NCI-H1417 (cell line): ENCODE measurements at regions not wholly inside any gene's neighbourhood (a gene's known extent, or its start where the extent isn't known, plus 50 kb on each side); places are given as distances from the start of the nearest gene placed in this dataset.

ENCODE experiments used
- DNase-seq, 3 experiments: peaks; one replicate each; lab custom pipeline; 2025; lab: John Stamatoyannopoulos, UW

DNA sequence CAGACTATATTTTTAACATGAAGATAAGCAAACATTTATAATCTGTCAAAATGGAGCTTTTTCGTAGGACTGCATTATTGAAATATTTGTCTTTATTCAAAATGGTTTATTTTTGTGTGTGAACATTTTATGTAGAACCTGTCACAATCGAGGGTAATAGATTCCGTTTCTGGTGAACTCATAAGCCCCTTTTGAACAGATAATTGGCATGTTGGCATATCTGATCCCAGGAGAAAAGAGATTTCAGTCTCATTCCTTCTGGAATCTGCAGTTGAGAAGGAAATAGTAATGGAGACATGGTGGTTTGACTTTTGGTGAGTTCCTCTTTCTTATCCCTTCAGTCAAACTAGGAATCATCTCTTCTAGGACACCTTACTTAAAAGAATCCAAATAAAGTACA, 427.9 kb upstream of the B3GALT2 start:
- no peak for DNase-seq

DNA sequence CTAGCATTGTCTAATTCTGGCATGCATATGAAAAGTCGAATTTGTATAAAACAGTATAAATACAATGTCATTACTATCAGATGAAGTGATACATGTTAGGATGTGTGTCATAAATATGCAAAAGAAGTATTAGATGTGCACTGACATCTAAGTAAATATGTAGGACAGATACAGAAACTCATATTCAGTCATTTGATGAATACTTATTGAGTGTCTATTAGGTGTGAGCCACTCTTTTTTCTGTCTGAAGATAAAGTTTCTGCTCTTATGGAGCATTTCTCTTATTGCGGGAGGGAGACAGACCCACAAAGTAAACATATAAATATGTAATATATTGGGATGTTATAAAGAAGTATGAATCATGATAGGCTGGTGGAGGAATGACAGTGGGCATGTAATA, 426.6 kb upstream of the B3GALT2 start:
- no peak for DNase-seq

DNA sequence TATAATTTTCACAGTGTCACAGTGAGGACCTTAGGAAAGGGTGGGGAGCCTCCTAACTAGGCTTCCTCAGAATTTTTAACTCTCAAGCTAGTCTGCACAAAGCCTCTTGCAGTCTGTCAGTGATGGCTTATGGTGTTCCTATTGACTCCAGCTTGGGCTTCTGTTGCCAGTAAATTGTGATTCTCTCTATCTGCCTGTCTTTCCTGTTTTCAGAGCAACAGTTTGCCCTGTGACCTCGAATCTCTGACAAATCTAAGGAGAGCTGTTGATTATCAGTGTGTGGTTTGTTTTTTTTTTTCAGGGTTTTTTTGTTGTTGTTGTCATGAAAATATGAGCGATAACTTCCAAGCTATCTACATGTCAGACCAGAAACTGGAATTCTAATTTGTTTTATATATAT, 423.2 kb upstream of the B3GALT2 start:
- no peak for DNase-seq

DNA sequence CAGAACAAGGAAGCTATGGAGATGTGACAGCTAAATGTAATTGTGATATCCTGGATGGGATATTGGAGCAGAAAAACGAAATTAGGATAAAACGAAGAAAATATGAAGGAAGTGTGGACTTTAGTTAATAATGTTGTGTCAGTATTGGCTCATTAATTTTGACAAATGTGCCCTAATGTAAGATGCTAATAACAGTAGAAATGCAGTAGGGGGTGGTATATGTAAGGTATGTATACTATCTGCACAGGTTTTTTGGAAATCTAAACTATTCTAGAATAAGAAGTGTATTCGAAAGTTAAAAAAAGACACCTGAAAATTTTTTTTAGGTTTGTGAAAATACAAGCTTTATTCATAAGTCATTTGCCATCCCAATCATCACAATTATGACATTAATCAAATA, 421.4 kb upstream of the B3GALT2 start:
- no peak for DNase-seq

DNA sequence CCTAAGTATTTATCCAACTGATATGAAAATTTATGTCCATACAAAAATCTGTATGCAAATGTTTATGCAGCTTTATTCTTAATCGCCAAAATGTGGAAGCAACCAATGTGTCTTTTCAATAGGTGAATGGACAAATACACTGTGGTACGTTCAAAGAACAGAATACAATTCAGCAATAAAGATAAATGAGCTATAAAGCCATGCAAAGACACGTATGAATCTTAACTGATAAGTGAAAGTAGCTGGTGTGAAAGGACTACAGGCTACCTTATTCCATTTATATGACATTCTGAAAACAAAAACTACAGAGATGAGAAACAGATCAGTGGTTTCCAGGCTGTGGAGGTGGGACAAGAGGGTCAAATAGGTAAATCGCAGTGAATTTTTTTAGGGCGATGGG, 419.6 kb upstream of the B3GALT2 start:
- DNase-seq = no peak

DNA sequence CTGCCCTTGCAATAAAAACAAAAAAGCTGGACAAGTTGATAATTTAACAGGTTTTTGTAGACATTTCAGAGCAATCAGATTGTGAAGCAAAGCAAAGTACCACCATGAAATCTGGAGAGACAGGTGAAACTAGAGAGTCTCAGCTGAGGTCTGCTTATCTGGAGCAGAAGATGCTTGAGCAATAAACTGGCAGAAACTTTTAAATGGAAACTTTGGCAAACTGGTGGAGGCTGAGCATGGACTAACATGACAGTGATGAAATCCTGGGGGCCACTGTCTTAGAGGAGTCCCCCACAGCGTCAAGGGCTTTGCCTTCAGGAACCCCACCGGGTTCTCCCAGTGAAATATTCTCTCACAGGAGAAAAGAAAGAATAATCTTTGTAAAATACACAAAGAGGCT, 416.3 kb upstream of the B3GALT2 start:
- no peak for DNase-seq

DNA sequence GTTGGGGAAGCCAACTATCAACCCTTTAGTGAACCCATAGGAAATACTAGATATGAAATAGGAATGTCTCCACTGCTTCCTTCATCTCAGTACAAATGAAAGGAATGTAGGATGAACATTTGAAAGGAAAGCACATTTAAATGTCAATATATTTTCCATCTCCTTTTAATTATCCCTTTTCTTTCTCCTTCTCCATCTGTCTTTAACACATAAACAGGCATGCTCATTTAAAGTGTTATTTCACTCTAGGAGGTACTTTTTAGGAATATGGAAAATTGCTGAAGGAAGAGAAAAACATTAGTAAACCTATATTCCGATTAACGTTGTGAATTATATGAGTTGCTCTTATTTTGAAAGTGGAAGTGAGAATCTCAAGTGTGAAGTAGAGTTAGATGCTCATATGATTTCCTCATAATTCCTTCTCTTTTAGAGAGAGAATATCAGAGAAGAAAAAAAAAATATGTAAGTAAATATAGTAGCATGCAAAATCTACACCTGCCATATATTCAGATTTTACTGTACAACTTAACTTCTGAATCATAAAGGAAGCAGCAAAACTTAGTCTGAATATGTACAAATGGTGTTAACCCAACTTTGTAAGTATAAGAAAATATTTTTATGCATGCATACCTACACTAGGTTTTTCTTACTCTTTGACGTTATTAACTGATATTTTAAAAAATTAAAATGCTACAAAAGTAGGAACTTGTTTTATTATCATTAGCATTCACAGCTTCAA, 406.9 kb upstream of the B3GALT2 start:
- DNase-seq = no peak

DNA sequence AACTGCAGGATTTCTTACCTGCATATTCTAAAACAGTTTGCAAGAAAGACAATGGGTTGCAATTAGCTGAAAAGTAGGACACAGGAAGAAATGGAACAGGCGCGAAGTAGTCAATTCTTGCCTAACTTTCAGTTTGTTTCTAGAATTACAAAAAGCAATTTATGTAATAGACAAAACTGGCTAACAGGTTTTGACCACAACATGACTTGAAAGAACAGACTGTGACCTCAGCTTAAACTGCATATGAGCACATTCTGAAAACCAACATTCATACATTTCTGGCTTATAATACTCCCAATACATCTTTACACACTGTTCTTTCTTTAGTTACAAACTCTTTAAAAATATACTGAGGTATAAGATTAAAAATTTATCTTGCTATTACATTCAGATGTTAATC, 405.9 kb upstream of the B3GALT2 start:
- DNase-seq = no peak

DNA sequence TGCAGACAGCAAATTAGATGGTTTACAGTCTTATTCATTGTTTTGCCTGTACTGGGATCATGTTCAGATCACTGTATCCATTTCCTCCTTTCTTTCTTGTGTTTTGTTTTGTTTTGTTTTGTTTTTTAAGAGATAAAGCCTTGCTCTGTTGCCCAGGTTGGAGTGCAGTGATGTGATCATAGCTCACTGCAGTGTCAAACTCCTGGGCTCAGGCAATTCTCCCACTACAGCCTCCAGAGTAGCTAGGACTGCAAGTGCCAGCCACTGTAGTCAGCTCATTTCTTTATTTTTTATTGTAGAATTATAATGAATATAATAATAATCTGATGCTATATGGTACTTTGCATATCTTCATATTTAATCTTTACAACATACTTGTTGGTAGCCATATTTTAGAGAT, 403.7 kb upstream of the B3GALT2 start:
- DNase-seq = no peak

DNA sequence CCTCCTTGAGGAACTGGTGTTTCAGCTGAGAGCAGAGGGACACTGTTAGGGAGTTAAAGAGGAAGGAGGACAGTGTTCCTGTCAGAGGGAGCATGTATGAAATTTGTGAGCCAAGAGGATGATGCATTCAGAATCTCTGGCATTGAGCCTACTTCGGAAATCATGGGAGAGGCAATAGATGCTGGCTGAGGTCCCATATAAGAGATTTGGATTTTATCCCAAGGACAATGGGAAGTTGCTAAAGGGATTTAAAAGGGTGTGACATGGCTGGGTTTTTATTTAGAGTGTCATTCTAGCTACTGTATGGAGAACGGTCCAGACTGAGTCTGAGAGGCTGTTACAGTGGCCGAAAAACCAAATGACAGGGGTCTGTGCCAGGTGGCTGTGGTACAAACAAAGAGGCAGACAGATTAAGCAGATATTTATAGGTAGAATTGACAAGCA, 403.2 kb upstream of the B3GALT2 start:
- no peak for DNase-seq

DNA sequence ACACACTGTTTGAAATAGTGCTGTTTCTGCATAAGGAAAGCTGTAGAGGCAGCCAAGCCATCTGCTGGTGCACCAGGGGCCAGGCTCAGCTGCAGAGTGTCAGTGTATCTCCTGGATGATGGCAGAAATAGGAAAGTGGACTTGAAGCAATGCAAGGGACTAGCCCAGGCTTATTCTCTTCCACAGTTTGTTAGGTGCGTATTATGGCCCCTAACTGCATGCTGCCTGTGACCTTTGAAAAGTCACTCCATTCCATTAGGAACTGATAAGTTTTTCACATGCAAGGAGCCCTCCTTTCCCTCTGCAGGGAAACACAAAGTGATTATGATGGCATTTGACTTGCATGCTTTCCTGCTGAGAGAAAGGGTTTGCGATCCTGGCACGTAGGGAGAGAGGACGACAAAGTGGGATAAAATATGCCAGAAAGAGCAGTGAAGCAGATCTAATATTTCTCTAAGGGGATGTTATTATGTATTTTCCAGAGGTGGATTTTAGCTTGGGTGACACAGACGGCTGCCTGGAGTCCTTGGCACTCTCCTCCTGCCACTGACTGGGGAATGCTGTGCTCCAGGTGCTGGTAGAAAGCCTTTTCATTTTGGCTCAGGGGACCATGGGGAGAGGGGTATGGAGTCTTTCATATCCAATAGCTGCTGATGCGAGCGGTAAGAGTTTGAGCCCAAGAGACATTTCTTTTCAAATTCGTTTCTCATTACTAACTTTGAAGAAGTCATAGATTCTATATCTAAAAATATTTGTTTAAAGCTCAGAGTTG, 402.1 kb upstream of the B3GALT2 start:
- no peak for DNase-seq

DNA sequence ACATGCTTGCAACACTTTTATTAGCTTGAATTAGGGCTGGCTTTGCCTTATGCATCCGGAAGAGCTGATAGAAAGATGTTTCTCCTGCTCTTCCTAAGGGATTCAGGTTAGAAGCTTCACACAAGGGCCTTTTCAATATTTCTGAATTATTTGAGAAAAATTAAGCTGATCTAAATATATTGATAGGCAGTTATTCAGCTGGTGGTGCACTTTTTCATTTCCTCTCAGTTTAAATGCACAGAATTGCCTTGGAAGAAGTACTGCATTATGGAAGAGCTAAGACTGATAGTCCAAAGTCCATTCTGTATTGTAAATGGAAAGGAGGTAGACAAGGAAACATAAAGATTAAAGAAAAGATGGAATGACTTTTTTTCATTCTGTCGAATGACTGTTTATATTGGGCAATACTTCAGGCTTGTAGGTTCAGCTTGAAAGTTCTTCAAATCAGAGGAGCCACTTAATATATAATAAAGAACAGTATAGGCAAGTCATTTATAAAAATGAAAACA, 398.4 kb upstream of the B3GALT2 start:
- DNase-seq = no peak

DNA sequence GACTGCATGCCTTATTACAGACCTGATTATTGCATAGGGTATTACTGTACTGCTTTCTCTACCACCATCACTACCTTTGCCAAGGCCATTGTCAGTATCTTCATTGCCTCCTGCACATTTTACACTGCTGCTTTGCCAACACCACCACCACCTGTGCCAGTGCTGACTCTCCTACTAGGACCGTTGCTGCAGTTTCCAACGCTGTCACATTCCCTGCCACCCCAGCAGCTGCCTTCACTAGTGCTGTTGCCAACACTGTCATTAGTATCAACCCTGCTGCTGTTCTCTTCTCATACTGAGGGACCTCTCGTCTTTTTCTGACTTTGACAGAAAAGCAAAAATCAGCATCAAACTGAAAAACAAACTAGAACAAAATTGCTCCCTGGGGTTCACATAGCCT, 394.9 kb upstream of the B3GALT2 start:
- DNase-seq = no peak

DNA sequence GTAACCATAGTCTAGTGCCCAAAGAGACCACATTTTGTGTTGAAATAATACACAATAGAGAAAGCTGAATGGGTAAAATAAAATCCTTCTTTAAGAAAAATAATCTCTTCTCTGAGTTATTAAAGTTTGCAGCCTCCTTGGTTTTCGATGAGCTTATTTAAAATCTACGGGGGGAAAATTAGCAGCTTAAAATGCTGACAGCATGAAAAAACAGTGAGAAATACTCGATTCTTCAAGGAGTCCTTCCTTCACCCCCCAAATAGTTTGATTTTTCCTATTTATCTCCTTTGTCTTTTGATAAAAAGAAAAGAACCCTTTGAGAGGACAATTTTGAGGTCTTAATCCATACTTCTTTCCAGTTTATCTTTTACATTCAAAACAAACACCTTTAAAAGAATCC, 394.0 kb upstream of the B3GALT2 start:
- DNase-seq = no peak

DNA sequence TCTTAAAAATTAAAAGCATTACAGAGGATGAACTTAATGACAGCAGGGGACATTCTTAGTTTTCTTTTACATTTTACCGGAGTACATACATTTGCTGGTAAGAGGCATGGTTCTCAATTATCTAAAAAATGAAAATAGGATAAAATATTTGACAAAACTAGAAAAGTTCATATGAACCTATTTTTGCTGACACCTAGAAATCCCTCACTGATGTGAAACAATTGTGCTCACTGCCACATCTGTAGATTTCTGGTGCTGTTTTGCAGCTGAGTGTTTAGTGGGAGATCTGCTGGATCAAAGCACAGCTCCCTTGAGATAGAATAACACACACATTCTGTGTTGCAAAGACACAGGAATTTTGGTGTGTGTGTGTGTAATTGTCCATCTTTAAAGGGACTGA, 392.9 kb upstream of the B3GALT2 start:
- no peak for DNase-seq

DNA sequence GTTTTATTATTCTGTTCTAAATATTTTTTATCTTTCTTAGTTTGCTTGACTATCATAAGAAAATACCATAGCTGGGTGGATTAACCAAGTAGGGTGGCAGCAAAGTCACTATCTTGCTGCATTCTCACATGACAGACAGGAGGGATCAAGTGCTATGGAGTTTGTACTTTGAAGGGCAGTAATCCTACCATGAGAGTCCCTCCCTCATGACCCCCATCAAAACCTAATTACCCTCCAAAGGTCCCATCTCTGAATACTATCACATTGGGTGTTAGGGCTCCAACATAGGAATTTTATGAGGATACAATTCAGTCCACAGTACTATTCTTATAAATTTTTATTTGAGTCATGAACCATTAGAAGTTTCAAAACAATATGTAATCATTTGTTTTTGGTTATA, 388.5 kb upstream of the B3GALT2 start:
- no peak for DNase-seq

DNA sequence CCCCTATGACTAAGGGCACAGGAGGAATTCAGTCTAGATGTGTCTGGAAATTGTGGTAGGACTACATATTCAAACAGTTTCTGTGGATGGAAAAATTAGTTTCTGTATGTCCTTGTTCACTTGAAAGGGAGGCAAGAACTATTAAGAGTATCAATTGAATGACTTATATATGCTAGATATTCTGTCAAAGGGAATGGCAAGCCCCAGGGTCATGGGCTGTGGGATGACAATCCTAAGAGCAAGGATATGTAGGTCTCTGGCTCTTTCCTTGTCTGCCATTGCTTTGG, 383.5 kb upstream of the B3GALT2 start:
- DNase-seq = no peak

DNA sequence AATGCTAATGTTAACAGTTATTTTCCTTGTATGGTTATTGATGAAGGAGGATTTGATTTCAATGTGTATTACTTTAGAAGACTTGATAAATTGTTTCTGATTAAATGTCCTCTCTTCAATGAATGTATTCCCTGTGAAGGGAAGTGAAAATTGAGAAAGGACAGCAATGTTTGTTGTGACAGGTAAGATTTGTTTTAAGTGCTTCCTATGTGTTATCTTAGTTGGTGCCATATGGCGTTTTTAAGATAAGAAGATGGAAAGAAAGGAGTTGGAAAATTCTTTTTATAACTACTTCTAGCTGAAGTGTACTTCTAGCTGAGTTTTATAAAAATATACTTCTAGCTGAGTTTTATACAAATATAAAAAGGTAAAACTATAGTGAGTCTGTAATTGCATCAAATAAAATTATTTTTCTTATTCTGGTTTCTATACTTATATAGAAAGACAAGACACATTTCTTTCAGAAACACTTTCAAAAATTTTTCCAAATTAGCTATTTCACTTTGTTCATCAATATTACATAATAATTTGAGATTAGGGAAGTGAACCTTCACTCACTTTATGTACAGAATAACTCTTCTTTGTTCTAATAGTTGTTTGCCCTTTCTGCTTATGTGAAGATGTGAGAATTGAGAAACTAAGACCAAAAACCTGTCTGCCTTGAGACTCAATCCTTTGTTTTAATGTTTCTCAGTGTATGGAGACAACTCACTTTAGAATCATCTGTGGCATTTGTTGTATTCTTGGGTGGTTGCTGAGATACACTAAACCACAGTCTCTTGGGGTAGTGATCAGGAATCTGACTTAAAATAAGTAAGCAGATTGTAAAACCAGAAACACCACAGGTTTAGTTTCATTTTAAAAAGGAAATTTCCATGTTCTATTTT, 382.9 kb upstream of the B3GALT2 start:
- DNase-seq = no peak

DNA sequence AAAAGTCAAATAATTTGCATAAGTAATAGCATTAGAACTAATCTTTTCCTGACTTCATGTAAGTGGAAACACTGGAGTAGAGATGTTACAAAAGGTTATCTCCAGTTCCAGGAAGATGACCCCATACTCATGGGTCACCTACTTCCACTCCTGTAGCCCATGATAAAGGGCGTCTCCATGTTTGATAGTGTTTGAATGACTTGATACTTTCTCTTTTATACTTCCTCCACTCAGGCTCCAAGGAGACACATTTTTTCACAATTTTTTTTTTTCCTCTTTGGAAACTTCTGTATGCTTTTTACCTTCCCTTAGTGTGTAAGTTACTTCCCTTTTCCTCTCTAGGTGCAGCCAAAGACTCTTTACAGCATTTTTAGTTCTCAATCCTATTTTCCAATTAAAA, 382.1 kb upstream of the B3GALT2 start:
- DNase-seq = no peak

DNA sequence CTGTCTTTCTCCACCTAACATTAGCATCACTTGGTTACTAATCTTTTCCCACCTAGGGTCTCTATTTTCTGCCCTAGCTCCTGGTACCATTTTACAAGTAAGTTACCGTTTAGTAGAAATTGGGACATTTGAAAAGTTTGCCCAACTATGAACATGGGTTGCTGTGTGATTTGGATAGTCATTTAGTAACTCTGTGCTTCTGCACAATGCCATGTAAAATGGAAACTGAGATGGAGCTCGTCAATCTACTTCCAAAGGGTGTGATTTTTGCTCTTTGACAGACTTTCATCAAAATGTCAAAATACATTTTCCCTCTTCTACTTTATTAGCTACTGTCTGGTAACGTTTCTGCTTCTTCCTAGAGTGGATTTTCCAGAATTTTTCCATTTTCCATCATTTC, 381.5 kb upstream of the B3GALT2 start:
- no peak for DNase-seq

DNA sequence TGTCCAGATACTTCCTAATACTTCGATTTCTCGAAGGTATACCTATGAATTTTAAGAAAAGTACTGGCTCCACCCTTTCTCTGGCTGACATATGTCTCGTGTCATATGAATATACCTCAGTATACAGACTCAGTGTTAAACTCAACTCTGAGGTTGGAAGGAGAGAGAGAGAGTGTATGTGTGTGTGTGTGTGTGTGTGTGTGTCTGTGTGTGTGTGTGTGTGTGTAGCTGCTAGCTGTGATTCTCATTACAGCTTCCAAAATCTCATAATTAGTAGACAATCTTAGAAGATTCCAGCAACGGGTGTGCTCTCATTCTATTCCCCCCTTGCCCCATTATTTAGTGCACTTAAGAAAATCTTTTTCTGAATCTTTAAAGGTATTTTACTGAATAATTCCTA, 380.3 kb upstream of the B3GALT2 start:
- DNase-seq = no peak

DNA sequence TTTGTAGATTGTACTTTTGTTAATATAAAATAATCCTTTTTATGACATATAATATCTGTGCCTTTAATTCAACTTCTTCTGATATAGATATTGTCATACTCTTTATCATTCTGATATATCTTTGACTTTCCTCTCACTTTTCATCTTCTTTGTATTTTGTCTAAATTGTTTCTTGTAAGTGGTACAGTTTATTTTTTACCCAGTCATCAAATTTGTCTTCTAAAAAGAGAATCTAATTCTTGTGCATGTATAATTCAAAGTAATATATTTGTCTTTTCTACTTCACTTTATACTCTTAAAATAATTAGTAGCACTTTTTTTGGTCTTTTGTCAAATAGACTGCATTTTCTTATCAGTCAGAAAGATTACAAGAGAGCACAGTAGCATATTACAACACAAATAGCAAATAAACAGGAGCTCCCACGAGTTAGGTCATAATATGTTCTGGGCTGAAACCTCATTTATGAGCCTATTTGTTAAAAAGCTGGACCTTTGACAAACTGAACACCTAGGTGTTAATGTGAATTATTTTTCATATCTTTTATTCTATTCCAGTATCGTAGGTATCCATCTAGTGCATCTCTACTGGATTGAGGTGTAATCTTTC, 379.7 kb upstream of the B3GALT2 start:
- no peak for DNase-seq
